ENCODE measurements at regions not wholly inside any gene's neighbourhood (a gene's known extent, or its start where the extent isn't known, plus 50 kb on each side); places are given as distances from the start of the nearest gene placed in this dataset.

GRCh38 chr11:109926941-109927340, 166.3 kb upstream of the ZC3H12C start:
- 33 to 47% (median 38%) methylated on average over 3 of the region's 3 CpGs for WGBS, 3 donors
- peaks cover 0 to 4% (median 0%) of the 10 kb centered on the region in 3 donors for H3K27me3 ChIP-seq (ENCODE audit: control insufficient read depth in 3 of 3, insufficient read depth in 3 of 3, low read length in 3 of 3)
- no peak for DNase-seq
- H3K27ac ChIP-seq (ENCODE audit: low read depth in 1 of 3, low read length in 2 of 3), result no peak overlapping the region
- H3K9me3 ChIP-seq (ENCODE audit: control insufficient read depth in 2 of 2, insufficient read depth in 1 of 2, low read depth in 1 of 2, low read length in 1 of 2), result peaks cover 0 to 8% of the 10 kb centered on the region in 2 donors
- H3K36me3 ChIP-seq (ENCODE audit: control insufficient read depth in 3 of 3, insufficient read depth in 2 of 3, low read depth in 1 of 3, low read length in 3 of 3), result no peaks in the 10 kb centered on the region
- no peaks in the 10 kb centered on the region for H3K4me1 ChIP-seq (ENCODE audit: control insufficient read depth in 3 of 3, insufficient read depth in 2 of 3, low read depth in 1 of 3, low read length in 2 of 3)
- FAIRE-seq, result no peak
- no peak overlapping the region for H3K4me3 ChIP-seq (ENCODE audit: low read depth in 1 of 3, low read length in 3 of 3)

- FAIRE-seq, result no peak
- Histone ChIP-seq H3K36me3 (ENCODE audit: control insufficient read depth in 3 of 3, insufficient read depth in 2 of 3, low read depth in 1 of 3, low read length in 3 of 3) (no peaks in the 10 kb centered on the region), H3K9me3 (ENCODE audit: control insufficient read depth in 2 of 2, insufficient read depth in 1 of 2, low read depth in 1 of 2, low read length in 1 of 2) (peaks cover 0 to under 1% of the 10 kb centered on the region in 2 donors), H3K4me1 (ENCODE audit: control insufficient read depth in 3 of 3, insufficient read depth in 2 of 3, low read depth in 1 of 3, low read length in 2 of 3) (no peaks in the 10 kb centered on the region), H3K4me3 (ENCODE audit: low read depth in 1 of 3, low read length in 3 of 3) (no peak overlapping the region), H3K27me3 (ENCODE audit: control insufficient read depth in 3 of 3, insufficient read depth in 3 of 3, low read length in 3 of 3) (no peaks in the 10 kb centered on the region), H3K27ac (ENCODE audit: low read depth in 1 of 3, low read length in 2 of 3) (no peak overlapping the region)
- WGBS, 3 donors, result 70 to 82% (median 80%) methylated on average over 3 of the region's 3 CpGs
- no peak for DNase-seq
Observed at GRCh38 chr11:109929308-109929707, 163.9 kb upstream of the ZC3H12C start.

GRCh38 chr11:109933126-109933525, 160.1 kb upstream of the ZC3H12C start:
- Histone ChIP-seq H3K27me3 (ENCODE audit: control insufficient read depth in 3 of 3, insufficient read depth in 3 of 3, low read length in 3 of 3) (no peaks in the 10 kb centered on the region), H3K9me3 (ENCODE audit: control insufficient read depth in 2 of 2, insufficient read depth in 1 of 2, low read depth in 1 of 2, low read length in 1 of 2) (no peaks in the 10 kb centered on the region), H3K4me1 (ENCODE audit: control insufficient read depth in 3 of 3, insufficient read depth in 2 of 3, low read depth in 1 of 3, low read length in 2 of 3) (no peaks in the 10 kb centered on the region), H3K27ac (ENCODE audit: low read depth in 1 of 3, low read length in 2 of 3) (no peak overlapping the region), H3K36me3 (ENCODE audit: control insufficient read depth in 3 of 3, insufficient read depth in 2 of 3, low read depth in 1 of 3, low read length in 3 of 3) (no peaks in the 10 kb centered on the region), H3K4me3 (ENCODE audit: low read depth in 1 of 3, low read length in 3 of 3) (no peak overlapping the region)
- FAIRE-seq (no peak), DNase-seq (no peak)
- 79 to 89% (median 84%) methylated on average over 4 of the region's 4 CpGs for WGBS, 3 donors

- H3K4me3 ChIP-seq (ENCODE audit: low read depth in 1 of 3, low read length in 3 of 3), result no peak overlapping the region
- no peaks in the 10 kb centered on the region for H3K9me3 ChIP-seq (ENCODE audit: control insufficient read depth in 2 of 2, insufficient read depth in 1 of 2, low read depth in 1 of 2, low read length in 1 of 2)
- no peaks in the 10 kb centered on the region for H3K4me1 ChIP-seq (ENCODE audit: control insufficient read depth in 3 of 3, insufficient read depth in 2 of 3, low read depth in 1 of 3, low read length in 2 of 3)
- no peaks in the 10 kb centered on the region for H3K27me3 ChIP-seq (ENCODE audit: control insufficient read depth in 3 of 3, insufficient read depth in 3 of 3, low read length in 3 of 3)
- H3K27ac ChIP-seq (ENCODE audit: low read depth in 1 of 3, low read length in 2 of 3), result no peak overlapping the region
- FAIRE-seq (no peak), DNase-seq (no peak)
- no peaks in the 10 kb centered on the region for H3K36me3 ChIP-seq (ENCODE audit: control insufficient read depth in 3 of 3, insufficient read depth in 2 of 3, low read depth in 1 of 3, low read length in 3 of 3)
- 73 to 83% (median 81%) methylated on average over 2 of the region's 2 CpGs for WGBS, 3 donors
Observed at GRCh38 chr11:109934151-109934550, 159.0 kb upstream of the ZC3H12C start.

GRCh38 chr11:109936661-109937180, 156.5 kb upstream of the ZC3H12C start:
- H3K9me3 ChIP-seq (ENCODE audit: control insufficient read depth in 2 of 2, insufficient read depth in 1 of 2, low read depth in 1 of 2, low read length in 1 of 2), result no peaks in the 10 kb centered on the region
- DNase-seq (no peak), FAIRE-seq (no peak)
- no peak overlapping the region for H3K4me3 ChIP-seq (ENCODE audit: low read depth in 1 of 3, low read length in 3 of 3)
- H3K27ac ChIP-seq (ENCODE audit: low read depth in 1 of 3, low read length in 2 of 3), result no peak overlapping the region
- 64 to 66% (median 65%) methylated on average over 2 of the region's 2 CpGs for WGBS, 3 donors
- no peaks in the 10 kb centered on the region for H3K27me3 ChIP-seq (ENCODE audit: control insufficient read depth in 3 of 3, insufficient read depth in 3 of 3, low read length in 3 of 3)
- no peaks in the 10 kb centered on the region for H3K4me1 ChIP-seq (ENCODE audit: control insufficient read depth in 3 of 3, insufficient read depth in 2 of 3, low read depth in 1 of 3, low read length in 2 of 3)
- no peaks in the 10 kb centered on the region for H3K36me3 ChIP-seq (ENCODE audit: control insufficient read depth in 3 of 3, insufficient read depth in 2 of 3, low read depth in 1 of 3, low read length in 3 of 3)

- Histone ChIP-seq H3K27ac (ENCODE audit: low read depth in 1 of 3, low read length in 2 of 3) (no peak overlapping the region), H3K4me1 (ENCODE audit: control insufficient read depth in 3 of 3, insufficient read depth in 2 of 3, low read depth in 1 of 3, low read length in 2 of 3) (no peaks in the 10 kb centered on the region), H3K4me3 (ENCODE audit: low read depth in 1 of 3, low read length in 3 of 3) (no peak overlapping the region), H3K36me3 (ENCODE audit: control insufficient read depth in 3 of 3, insufficient read depth in 2 of 3, low read depth in 1 of 3, low read length in 3 of 3) (no peaks in the 10 kb centered on the region), H3K27me3 (ENCODE audit: control insufficient read depth in 3 of 3, insufficient read depth in 3 of 3, low read length in 3 of 3) (no peaks in the 10 kb centered on the region), H3K9me3 (ENCODE audit: control insufficient read depth in 2 of 2, insufficient read depth in 1 of 2, low read depth in 1 of 2, low read length in 1 of 2) (no peaks in the 10 kb centered on the region)
- DNase-seq (no peak), FAIRE-seq (no peak)
Observed at GRCh38 chr11:109937968-109938367, 155.2 kb upstream of the ZC3H12C start.

- WGBS, 3 donors, result 3 to 4% (median 4%) methylated on average over 1 of the region's 1 CpG
- peak; percentile 28 to 61 for DNase-seq
- H3K4me3 ChIP-seq (ENCODE audit: low read depth in 1 of 3, low read length in 3 of 3), result no peak overlapping the region
- H3K27me3 ChIP-seq (ENCODE audit: control insufficient read depth in 3 of 3, insufficient read depth in 3 of 3, low read length in 3 of 3), result no peaks in the 10 kb centered on the region
- no peak overlapping the region for H3K27ac ChIP-seq (ENCODE audit: low read depth in 1 of 3, low read length in 2 of 3)
- H3K4me1 ChIP-seq (ENCODE audit: control insufficient read depth in 3 of 3, insufficient read depth in 2 of 3, low read depth in 1 of 3, low read length in 2 of 3), result no peaks in the 10 kb centered on the region
- H3K36me3 ChIP-seq (ENCODE audit: control insufficient read depth in 3 of 3, insufficient read depth in 2 of 3, low read depth in 1 of 3, low read length in 3 of 3), result no peaks in the 10 kb centered on the region
- no peak for FAIRE-seq
- H3K9me3 ChIP-seq (ENCODE audit: control insufficient read depth in 2 of 2, insufficient read depth in 1 of 2, low read depth in 1 of 2, low read length in 1 of 2), result no peaks in the 10 kb centered on the region
Observed at GRCh38 chr11:109939166-109939810, 153.9 kb upstream of the ZC3H12C start.

- Histone ChIP-seq H3K36me3 (ENCODE audit: control insufficient read depth in 3 of 3, insufficient read depth in 2 of 3, low read depth in 1 of 3, low read length in 3 of 3) (no peaks in the 10 kb centered on the region), H3K27ac (ENCODE audit: low read depth in 1 of 3, low read length in 2 of 3) (no peak overlapping the region), H3K9me3 (ENCODE audit: control insufficient read depth in 2 of 2, insufficient read depth in 1 of 2, low read depth in 1 of 2, low read length in 1 of 2) (no peaks in the 10 kb centered on the region), H3K27me3 (ENCODE audit: control insufficient read depth in 3 of 3, insufficient read depth in 3 of 3, low read length in 3 of 3) (no peaks in the 10 kb centered on the region), H3K4me3 (ENCODE audit: low read depth in 1 of 3, low read length in 3 of 3) (no peak overlapping the region), H3K4me1 (ENCODE audit: control insufficient read depth in 3 of 3, insufficient read depth in 2 of 3, low read depth in 1 of 3, low read length in 2 of 3) (no peaks in the 10 kb centered on the region)
- no peak for FAIRE-seq
- WGBS, 3 donors, result 66 to 79% (median 67%) methylated on average over 8 of the region's 8 CpGs
- no peak for DNase-seq
Observed at GRCh38 chr11:109940816-109941215, 152.4 kb upstream of the ZC3H12C start.
